GM12891 (cell line): ENCODE measurements at regions not wholly inside any gene's neighbourhood (a gene's known extent, or its start where the extent isn't known, plus 50 kb on each side); places are given as distances from the start of the nearest gene placed in this dataset.

ENCODE experiments used
- PAX5 ChIP-seq: IDR thresholded peaks from 2 replicates; pipeline ENCODE4 v1.6.1; 2011; ENCODE audit warnings: low read length, moderate library complexity, mild to moderate bottlenecking; ENCODE audit not compliant: insufficient read depth, severe bottlenecking
- POLR2A ChIP-seq: IDR thresholded peaks from 2 replicates; pipeline ENCODE4 v1.6.1; 2011; ENCODE audit warnings: low read depth, low read length, control low read depth
- POLR2AphosphoS5 ChIP-seq: IDR thresholded peaks from 2 replicates; pipeline ENCODE4 v1.6.1; 2011; ENCODE audit warnings: low read depth, low read length, control low read depth
- POU2F2 ChIP-seq: IDR thresholded peaks from 2 replicates; pipeline ENCODE4 v1.6.1; 2011; ENCODE audit warnings: low read depth, mild to moderate bottlenecking, control low read depth, low read length, moderate library complexity
- SPI1 ChIP-seq: IDR thresholded peaks from 2 replicates; pipeline ENCODE4 v1.6.1; 2011; ENCODE audit warnings: low read depth, low read length, control low read depth
- TAF1 ChIP-seq: IDR thresholded peaks from 2 replicates; pipeline ENCODE4 v1.6.1; 2011; ENCODE audit warnings: low read depth, low read length, control low read depth

GRCh38 chr20:5390720-5391119, 74.0 kb upstream of the PROKR2 start:
- TF ChIP-seq TAF1 (no peak), POLR2AphosphoS5 (no peak), POLR2A (no peak), SPI1 (no peak), PAX5 (no peak), POU2F2 (no peak)
